IMR-90 (cell line): ENCODE measurements at regions not wholly inside any gene's neighbourhood (a gene's known extent, or its start where the extent isn't known, plus 50 kb on each side); places are given as distances from the start of the nearest gene placed in this dataset.
A peak's percentile ranks its signal among the peaks of the same experiment; 100 is the strongest.

Experiments
- ATAC-seq: fragments of 200-7000 bp; cut with Tn5 transposase; 2 replicates; pipeline ENCODE4 v1.9.1; 2020; ENCODE audit warnings: low read depth, mild to moderate bottlenecking, moderate library complexity
- BruUV-seq: library from RNA; stranded (reverse); fragments of 400-500 nt; replicated peaks from 2 replicates; lab custom pipeline; 2021; lab: Mats Ljungman, UMichigan
- CTCF ChIA-PET: fragments of 300-600 bp; formaldehyde crosslinking; extraction: SDS; loops from one replicate; lab custom pipeline; 2021; ENCODE audit warnings: antibody characterized with exemption; lab: Yijun Ruan, JAX
- POLR2A ChIA-PET: fragments of 300-600 bp; sonication (Branson Sonifier 250); formaldehyde crosslinking; loops from one replicate; lab custom pipeline; 2022; ENCODE audit warnings: antibody characterized with exemption; ENCODE audit not compliant: unreplicated experiment; lab: Charles Lee
- DNase-seq: peaks from one replicate; pipeline ENCODE4 v3.0.0; 2013
- H2AFZ ChIP-seq: replicated peaks from 2 replicates; pipeline ENCODE3; 2013; ENCODE audit warnings: low read length, mild to moderate bottlenecking; ENCODE audit not compliant: poor library complexity
- H2AK5ac ChIP-seq: 2 replicates; pipeline ENCODE4 v1.6.1; 2013; ENCODE audit warnings: low read depth, low read length, inconsistent platforms
- H2AK9ac ChIP-seq: replicated peaks from 2 replicates; pipeline ENCODE3; 2013; ENCODE audit warnings: mild to moderate bottlenecking, low read depth, low read length, moderate library complexity; ENCODE audit not compliant: poor library complexity
- H2BK120ac ChIP-seq: 2 replicates; pipeline ENCODE4 v1.6.1; 2013; ENCODE audit warnings: low read depth, low read length, inconsistent platforms
- H2BK15ac ChIP-seq: 3 replicates; pipeline ENCODE4 v1.6.1; 2013; ENCODE audit warnings: low read depth, low read length, inconsistent platforms
- H2BK20ac ChIP-seq: 2 replicates; pipeline ENCODE4 v1.6.1; 2013; ENCODE audit warnings: low read depth, mild to moderate bottlenecking, inconsistent platforms, low read length, moderate library complexity
- H2BK5ac ChIP-seq: 2 replicates; pipeline ENCODE4 v1.6.1; 2013; ENCODE audit warnings: mild to moderate bottlenecking, low read depth, low read length, inconsistent platforms; ENCODE audit not compliant: poor library complexity, severe bottlenecking
- H3K14ac ChIP-seq: replicated peaks from 2 replicates; pipeline ENCODE4 v1.6.1; 2013; ENCODE audit warnings: low read depth, low read length, inconsistent platforms
- H3K18ac ChIP-seq: 2 replicates; pipeline ENCODE4 v1.6.1; 2013; ENCODE audit warnings: low read depth, low read length, control low read depth
- H3K23ac ChIP-seq: 2 replicates; pipeline ENCODE4 v1.6.1; 2013; ENCODE audit warnings: low read depth, low read length, inconsistent platforms
- H3K27ac ChIP-seq: 2 replicates; pipeline ENCODE4 v1.5.1; 2013; ENCODE audit warnings: mild to moderate bottlenecking, control low read depth, low read length; ENCODE audit not compliant: insufficient read depth
- H3K27me3 ChIP-seq: 2 replicates; pipeline ENCODE4 v1.6.1; 2013; ENCODE audit warnings: low read length; ENCODE audit not compliant: control insufficient read depth, insufficient read depth
- H3K36me3 ChIP-seq: 2 replicates; pipeline ENCODE4 v1.6.1; 2013; ENCODE audit warnings: low read length, mixed read lengths; ENCODE audit not compliant: control insufficient read depth, insufficient read depth
- H3K4ac ChIP-seq: 2 replicates; pipeline ENCODE4 v1.6.1; 2013; ENCODE audit warnings: low read depth, low read length, inconsistent platforms
- H3K4me1 ChIP-seq: 2 replicates; pipeline ENCODE4 v1.6.1; 2013; ENCODE audit warnings: low read length, mixed read lengths; ENCODE audit not compliant: control insufficient read depth, insufficient read depth
- H3K4me2 ChIP-seq: 2 replicates; pipeline ENCODE4 v1.6.1; 2013; ENCODE audit warnings: low read depth, mild to moderate bottlenecking, control low read depth, low read length, moderate library complexity
- H3K4me3 ChIP-seq: 2 replicates; pipeline ENCODE4 v1.5.1; 2013; ENCODE audit warnings: low read depth, mild to moderate bottlenecking, control low read depth, low read length, moderate library complexity; ENCODE audit not compliant: insufficient read depth
- H3K56ac ChIP-seq: 2 replicates; pipeline ENCODE4 v1.6.1; 2013; ENCODE audit warnings: low read length, inconsistent platforms; ENCODE audit not compliant: insufficient read depth; ENCODE audit errors: extremely low read depth
- H3K79me1 ChIP-seq, 2 experiments: 2 replicates each; pipeline ENCODE4 v1.6.1; 2013; ENCODE audit warnings: low read length in 2 of 2, inconsistent platforms in 1 of 2, low read depth in 1 of 2
- H3K9ac ChIP-seq: 2 replicates; pipeline ENCODE4 v1.6.1; 2013; ENCODE audit warnings: low read depth, low read length, control low read depth
- H3K9me1 ChIP-seq: 2 replicates; pipeline ENCODE4 v1.6.1; 2013; ENCODE audit warnings: low read length, inconsistent platforms; ENCODE audit not compliant: insufficient read depth
- H3K9me3 ChIP-seq: 2 replicates; pipeline ENCODE4 v1.6.1; 2013; ENCODE audit warnings: low read length; ENCODE audit not compliant: control insufficient read depth, insufficient read depth
- H4K20me1 ChIP-seq: 2 replicates; pipeline ENCODE4 v1.6.1; 2013; ENCODE audit warnings: low read length, inconsistent platforms; ENCODE audit not compliant: insufficient read depth
- H4K5ac ChIP-seq: 2 replicates; pipeline ENCODE4 v1.6.1; 2013; ENCODE audit warnings: mild to moderate bottlenecking, low read depth, low read length, control low read depth
- H4K8ac ChIP-seq, 2 experiments: 2 replicates each; pipeline ENCODE4 v1.6.1; 2013; ENCODE audit warnings: low read depth in 2 of 2, low read length in 2 of 2, control low read depth in 1 of 2, inconsistent platforms in 1 of 2
- H4K91ac ChIP-seq: 2 replicates; pipeline ENCODE4 v1.6.1; 2013; ENCODE audit warnings: low read depth, low read length, inconsistent platforms; ENCODE audit not compliant: insufficient read depth
- BHLHE40 ChIP-seq: fragments of 150-350 bp; IDR thresholded peaks from 2 replicates; pipeline ENCODE4 v1.6.1; 2016; ENCODE audit warnings: mild to moderate bottlenecking, low read depth, low read length
- CEBPB ChIP-seq: IDR thresholded peaks from 2 replicates; pipeline ENCODE4 v1.6.1; 2012; ENCODE audit warnings: low read depth, low read length, improper control_type of control experiment
- CHD1 ChIP-seq: IDR thresholded peaks from 2 replicates; pipeline ENCODE4 v1.6.1; 2012; ENCODE audit warnings: low read depth, low read length, improper control_type of control experiment
- CTCF ChIP-seq: conservative IDR thresholded peaks from 2 replicates; pipeline ENCODE4 v1.5.1; 2012; ENCODE audit warnings: mild to moderate bottlenecking, low read depth, low read length, improper control_type of control experiment
- FOS ChIP-seq: fragments of 150-350 bp; IDR thresholded peaks from 2 replicates; pipeline ENCODE4 v1.6.1; 2016; ENCODE audit warnings: low read depth, low read length
- MAFK ChIP-seq: IDR thresholded peaks from 2 replicates; pipeline ENCODE4 v1.6.1; 2012; ENCODE audit warnings: low read depth, low read length, improper control_type of control experiment
- MAZ ChIP-seq: IDR thresholded peaks from 2 replicates; pipeline ENCODE4 v1.6.1; 2012; ENCODE audit warnings: low read depth, mild to moderate bottlenecking, low read length, improper control_type of control experiment, moderate library complexity, borderline replicate concordance
- MXI1 ChIP-seq: IDR thresholded peaks from 2 replicates; pipeline ENCODE4 v1.6.1; 2012; ENCODE audit warnings: low read depth, mild to moderate bottlenecking, low read length, moderate library complexity, borderline replicate concordance
- NFE2L2 ChIP-seq: fragments of 150-350 bp; IDR thresholded peaks from 2 replicates; pipeline ENCODE4 v1.6.1; 2016; ENCODE audit warnings: low read depth, mild to moderate bottlenecking, low read length
- POLR2A ChIP-seq: IDR thresholded peaks from 2 replicates; pipeline ENCODE4 v1.6.1; 2012; ENCODE audit warnings: mild to moderate bottlenecking, low read depth, low read length
- RAD21 ChIP-seq: IDR thresholded peaks from 2 replicates; pipeline ENCODE4 v1.6.1; 2012; ENCODE audit warnings: low read length, improper control_type of control experiment
- RCOR1 ChIP-seq: IDR thresholded peaks from 2 replicates; pipeline ENCODE4 v1.6.1; 2012; ENCODE audit warnings: mild to moderate bottlenecking, low read length, improper control_type of control experiment; ENCODE audit not compliant: insufficient replicate concordance
- RFX5 ChIP-seq: IDR thresholded peaks from 2 replicates; pipeline ENCODE4 v1.8.0; 2012; ENCODE audit warnings: low read depth, mild to moderate bottlenecking, low read length, moderate library complexity
- SMC3 ChIP-seq: fragments of 150-350 bp; IDR thresholded peaks from 2 replicates; pipeline ENCODE4 v1.6.1; 2016; ENCODE audit warnings: low read depth, mild to moderate bottlenecking, antibody characterized with exemption, low read length, moderate library complexity
- USF2 ChIP-seq: fragments of 150-350 bp; IDR thresholded peaks from 2 replicates; pipeline ENCODE4 v1.6.1; 2017; ENCODE audit warnings: mild to moderate bottlenecking, antibody characterized with exemption, low read length, low read depth
- dilution Hi-C: fragments of 300-500 bp; cut with HindIII; formaldehyde crosslinking; loops from one replicate; pipeline ENCODE4 v1.14.3; 2018; ENCODE audit warnings: low sequenced_read_pairs; ENCODE audit not compliant: unreplicated experiment
- in situ Hi-C: fragments of 300-500 bp; cut with MboI; formaldehyde crosslinking; loops from 3 replicates; pipeline ENCODE4 v1.14.3; 2019; ENCODE audit warnings: low sequenced_read_pairs, inconsistent platforms, mixed read lengths
- intact Hi-C: fragments of 100-400 bp; cut with micrococcal nuclease; formaldehyde crosslinking; loops from 2 replicates; pipeline ENCODE4 v1.10.0; 2022
- TF ChIP-seq, protein P1 (sequence below): fragments of 150-350 bp; IDR thresholded peaks from 2 replicates; pipeline ENCODE4 v1.6.1; 2016; ENCODE audit warnings: low read depth, mild to moderate bottlenecking, low read length, moderate library complexity, borderline replicate concordance

GRCh38 chr2:226474131-226474530 lies 325.5 kb downstream of the IRS1 start:
- peak overlapping the region; percentile 98 for H4K91ac ChIP-seq
- peak overlapping the region; percentile 11 for H2AK5ac ChIP-seq
- peak overlapping the region; percentile 12; the same call in 1 of the 2 replicates for H3K56ac ChIP-seq
- H2BK5ac ChIP-seq: peak overlapping the region; percentile 97
- no peak overlapping the region for H2AK9ac ChIP-seq
- H2BK15ac ChIP-seq: peak overlapping the region; percentile 55; the same call in 2 of the 3 replicates
- peak overlapping the region; percentile 23 to 79 for H4K8ac ChIP-seq
- TF ChIP-seq RCOR1 (no peak), CTCF (no peak), RAD21 (no peak), NFE2L2 (no peak), CHD1 (no peak), CEBPB (no peak), MAZ (no peak), BHLHE40 (no peak), USF2 (no peak), MXI1 (no peak), MAFK (no peak), RFX5 (no peak), SMC3 (no peak), FOS (no peak), POLR2A (no peak)
- TF ChIP-seq, protein P1, sequence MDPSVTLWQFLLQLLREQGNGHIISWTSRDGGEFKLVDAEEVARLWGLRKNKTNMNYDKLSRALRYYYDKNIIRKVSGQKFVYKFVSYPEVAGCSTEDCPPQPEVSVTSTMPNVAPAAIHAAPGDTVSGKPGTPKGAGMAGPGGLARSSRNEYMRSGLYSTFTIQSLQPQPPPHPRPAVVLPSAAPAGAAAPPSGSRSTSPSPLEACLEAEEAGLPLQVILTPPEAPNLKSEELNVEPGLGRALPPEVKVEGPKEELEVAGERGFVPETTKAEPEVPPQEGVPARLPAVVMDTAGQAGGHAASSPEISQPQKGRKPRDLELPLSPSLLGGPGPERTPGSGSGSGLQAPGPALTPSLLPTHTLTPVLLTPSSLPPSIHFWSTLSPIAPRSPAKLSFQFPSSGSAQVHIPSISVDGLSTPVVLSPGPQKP: no peak
- H3K4me3 ChIP-seq: no peak overlapping the region
- no peak for ATAC-seq
- peak overlapping the region; percentile 97 for H2BK20ac ChIP-seq
- peak overlapping the region; percentile 89; the same call in 1 of the 2 replicates for H4K5ac ChIP-seq
- in situ Hi-C loops (no loop called here), dilution Hi-C loops (no loop called here), intact Hi-C loops (loop anchor here (10.0 kb wide), 1 partner anchor 799 kb away; no protein-coding TSS in a partner anchor)
- peak overlapping the region; percentile 65 for H2AFZ ChIP-seq
- H3K36me3 ChIP-seq: no peaks in the 10 kb centered on the region
- no TSS peak for BruUV-seq
- no peak overlapping the region for H3K4me2 ChIP-seq
- peak overlapping the region; percentile 82 for H3K23ac ChIP-seq
- ChIA-PET CTCF (no interaction called here), POLR2A (no interaction called here)
- no peak for DNase-seq
- no peaks in the 10 kb centered on the region for H3K9me3 ChIP-seq
- no peak overlapping the region for H3K27ac ChIP-seq
- H3K79me1 ChIP-seq: peaks cover 0 to 19% of the 10 kb centered on the region in 2 experiments; a peak in 2 of 4 replicates
- peak overlapping the region; percentile 89 for H3K14ac ChIP-seq
- H2BK120ac ChIP-seq: peak overlapping the region; percentile 94
- no peaks in the 10 kb centered on the region for H3K27me3 ChIP-seq
- peaks cover 25% of the 10 kb centered on the region for H3K4me1 ChIP-seq
- peaks cover 13% of the 10 kb centered on the region for H3K9me1 ChIP-seq
- H4K20me1 ChIP-seq: no peaks in the 10 kb centered on the region
- peak overlapping the region; percentile 92 for H3K4ac ChIP-seq
- H3K9ac ChIP-seq: no peak overlapping the region
- H3K18ac ChIP-seq: peak overlapping the region; percentile 99
